MM.1S (cell line): ENCODE measurements at regions not wholly inside any gene's neighbourhood (a gene's known extent, or its start where the extent isn't known, plus 50 kb on each side); places are given as distances from the start of the nearest gene placed in this dataset.

Experiments
- DNase-seq: peaks from one replicate; pipeline ENCODE4 v3.0.0-alpha.2; 2015
- H2AFZ ChIP-seq: fragments of 300-600 bp; sonication (generic); 2 replicates; pipeline ENCODE4 v1.6.0; 2016; ENCODE audit warnings: antibody characterized with exemption, low read length
- H3F3A ChIP-seq: fragments of 300-600 bp; sonication (generic); 2 replicates; pipeline ENCODE4 v1.6.1; 2016; ENCODE audit warnings: mild to moderate bottlenecking, antibody characterized with exemption, low read length, moderate library complexity, mixed read lengths; ENCODE audit not compliant: insufficient read depth
- H3K27ac ChIP-seq: fragments of 300-600 bp; sonication (generic); 2 replicates; pipeline ENCODE4 v1.5.1; 2016; ENCODE audit warnings: mild to moderate bottlenecking, low read length
- H3K27me3 ChIP-seq: fragments of 300-600 bp; sonication (generic); replicated peaks from 2 replicates; pipeline ENCODE4 v1.6.0; 2016; ENCODE audit warnings: low read length; ENCODE audit not compliant: insufficient read depth
- H3K36me3 ChIP-seq: fragments of 300-600 bp; sonication (generic); replicated peaks from 2 replicates; pipeline ENCODE4 v1.6.1; 2016; ENCODE audit warnings: mild to moderate bottlenecking, low read length, mixed read lengths; ENCODE audit not compliant: insufficient read depth
- H3K4me1 ChIP-seq: fragments of 300-600 bp; sonication (generic); 2 replicates; pipeline ENCODE4 v1.6.1; 2016; ENCODE audit warnings: low read length, mixed read lengths
- H3K4me2 ChIP-seq: fragments of 300-600 bp; sonication (generic); 2 replicates; pipeline ENCODE4 v1.6.0; 2016; ENCODE audit warnings: low read depth, low read length
- H3K4me3 ChIP-seq: fragments of 300-600 bp; sonication (generic); 2 replicates; pipeline ENCODE4 v1.5.1; 2016; ENCODE audit warnings: low read length, mixed read lengths
- H3K79me2 ChIP-seq: fragments of 300-600 bp; sonication (generic); 2 replicates; pipeline ENCODE4 v1.6.1; 2016; ENCODE audit warnings: mixed run types, low read length, mixed read lengths
- H3K9ac ChIP-seq: fragments of 300-600 bp; sonication (generic); 2 replicates; pipeline ENCODE4 v1.6.1; 2016; ENCODE audit warnings: low read length, mixed read lengths
- H3K9me2 ChIP-seq: fragments of 300-600 bp; sonication (generic); replicated peaks from 2 replicates; pipeline ENCODE4 v1.6.1; 2016; ENCODE audit warnings: mild to moderate bottlenecking, low read length, mixed read lengths; ENCODE audit not compliant: insufficient read depth
- H3K9me3 ChIP-seq: fragments of 300-600 bp; sonication (generic); replicated peaks from 2 replicates; pipeline ENCODE4 v1.6.1; 2016; ENCODE audit warnings: mild to moderate bottlenecking, low read length, mixed read lengths; ENCODE audit not compliant: insufficient read depth
- H4K20me1 ChIP-seq: fragments of 300-600 bp; sonication (generic); 2 replicates; pipeline ENCODE4 v1.6.1; 2016; ENCODE audit warnings: mild to moderate bottlenecking, low read length, moderate library complexity, mixed read lengths; ENCODE audit not compliant: insufficient read depth
- EZH2 ChIP-seq: fragments of 300-600 bp; sonication (generic); optimal IDR thresholded peaks from 2 replicates; pipeline ENCODE3; 2017; ENCODE audit warnings: low read depth, mild to moderate bottlenecking, antibody characterized with exemption, low read length, mixed read lengths
- EZH2phosphoT487 ChIP-seq: fragments of 300-600 bp; sonication (generic); IDR thresholded peaks from 2 replicates; pipeline ENCODE4 v1.6.1; 2018; ENCODE audit warnings: antibody characterized with exemption, low read length
- TF ChIP-seq, protein P1 (sequence below): fragments of 300-600 bp; sonication (generic); IDR thresholded peaks from 2 replicates; pipeline ENCODE4 v1.5.1; 2016; ENCODE audit warnings: antibody characterized with exemption, low read length, mixed read lengths

DNA sequence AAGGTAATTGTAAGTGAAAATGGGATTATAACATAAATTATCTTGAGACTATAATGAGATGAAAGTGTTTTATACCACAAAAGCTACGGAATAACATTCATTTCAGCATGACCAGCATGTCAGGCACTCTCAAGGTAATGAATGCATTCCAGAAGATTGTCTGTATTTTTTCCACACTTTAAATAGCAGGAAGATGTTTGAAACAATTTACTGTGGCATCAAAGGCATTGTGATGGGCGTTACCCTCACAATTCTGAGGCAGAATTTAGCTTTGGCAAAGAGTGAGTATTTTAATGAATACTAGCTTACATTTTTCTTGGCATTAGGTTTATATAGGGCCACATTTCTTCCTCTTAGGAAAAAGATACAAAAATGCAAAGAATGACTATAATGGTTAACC, 627.2 kb downstream of the BCKDHB start:
- Histone ChIP-seq H3K27me3 (no peaks in the 10 kb centered on the region), H3K27ac (no peak overlapping the region), H3K4me3 (no peak overlapping the region), H4K20me1 (no peaks in the 10 kb centered on the region), H3K9me3 (no peaks in the 10 kb centered on the region), H3K36me3 (no peaks in the 10 kb centered on the region), H3K4me2 (no peak overlapping the region), H3K9ac (no peak overlapping the region), H2AFZ (no peak overlapping the region), H3K4me1 (no peaks in the 10 kb centered on the region), H3K9me2 (no peaks in the 10 kb centered on the region), H3F3A (no peaks in the 10 kb centered on the region), H3K79me2 (no peaks in the 10 kb centered on the region)
- TF ChIP-seq EZH2phosphoT487, result no peak
- TF ChIP-seq, protein P1, sequence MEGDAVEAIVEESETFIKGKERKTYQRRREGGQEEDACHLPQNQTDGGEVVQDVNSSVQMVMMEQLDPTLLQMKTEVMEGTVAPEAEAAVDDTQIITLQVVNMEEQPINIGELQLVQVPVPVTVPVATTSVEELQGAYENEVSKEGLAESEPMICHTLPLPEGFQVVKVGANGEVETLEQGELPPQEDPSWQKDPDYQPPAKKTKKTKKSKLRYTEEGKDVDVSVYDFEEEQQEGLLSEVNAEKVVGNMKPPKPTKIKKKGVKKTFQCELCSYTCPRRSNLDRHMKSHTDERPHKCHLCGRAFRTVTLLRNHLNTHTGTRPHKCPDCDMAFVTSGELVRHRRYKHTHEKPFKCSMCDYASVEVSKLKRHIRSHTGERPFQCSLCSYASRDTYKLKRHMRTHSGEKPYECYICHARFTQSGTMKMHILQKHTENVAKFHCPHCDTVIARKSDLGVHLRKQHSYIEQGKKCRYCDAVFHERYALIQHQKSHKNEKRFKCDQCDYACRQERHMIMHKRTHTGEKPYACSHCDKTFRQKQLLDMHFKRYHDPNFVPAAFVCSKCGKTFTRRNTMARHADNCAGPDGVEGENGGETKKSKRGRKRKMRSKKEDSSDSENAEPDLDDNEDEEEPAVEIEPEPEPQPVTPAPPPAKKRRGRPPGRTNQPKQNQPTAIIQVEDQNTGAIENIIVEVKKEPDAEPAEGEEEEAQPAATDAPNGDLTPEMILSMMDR, result no peak
- no peak for TF ChIP-seq EZH2
- DNase-seq, result no peak

DNA sequence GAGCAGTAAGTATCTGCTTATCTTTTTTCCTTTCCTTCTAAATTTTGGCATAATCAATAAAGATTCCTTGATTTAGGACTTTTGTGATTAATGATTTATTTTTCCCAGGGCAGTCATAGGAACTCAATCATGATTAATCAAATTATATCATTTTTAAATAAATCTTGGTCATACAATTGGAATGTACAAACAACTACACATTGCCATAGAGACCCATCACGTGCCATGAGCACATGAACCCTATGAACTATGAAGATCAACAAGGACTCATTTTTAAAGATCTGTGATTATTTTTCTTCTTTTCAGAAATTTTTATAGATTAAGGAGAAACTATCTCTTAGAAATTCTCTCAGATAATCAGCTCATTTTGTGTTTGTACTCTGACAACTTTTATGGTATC, 622.4 kb downstream of the BCKDHB start:
- TF ChIP-seq, protein P1, result no peak
- no peak for TF ChIP-seq EZH2phosphoT487
- TF ChIP-seq EZH2, result no peak
- Histone ChIP-seq H3K9me2 (no peaks in the 10 kb centered on the region), H3K9ac (no peak overlapping the region), H3F3A (peaks cover 8% of the 10 kb centered on the region), H3K4me2 (no peak overlapping the region), H4K20me1 (no peaks in the 10 kb centered on the region), H3K79me2 (no peaks in the 10 kb centered on the region), H3K9me3 (no peaks in the 10 kb centered on the region), H3K36me3 (no peaks in the 10 kb centered on the region), H3K4me1 (peaks cover 17% of the 10 kb centered on the region), H3K27ac (no peak overlapping the region), H2AFZ (no peak overlapping the region), H3K4me3 (no peak overlapping the region), H3K27me3 (no peaks in the 10 kb centered on the region)
- DNase-seq, result no peak

DNA sequence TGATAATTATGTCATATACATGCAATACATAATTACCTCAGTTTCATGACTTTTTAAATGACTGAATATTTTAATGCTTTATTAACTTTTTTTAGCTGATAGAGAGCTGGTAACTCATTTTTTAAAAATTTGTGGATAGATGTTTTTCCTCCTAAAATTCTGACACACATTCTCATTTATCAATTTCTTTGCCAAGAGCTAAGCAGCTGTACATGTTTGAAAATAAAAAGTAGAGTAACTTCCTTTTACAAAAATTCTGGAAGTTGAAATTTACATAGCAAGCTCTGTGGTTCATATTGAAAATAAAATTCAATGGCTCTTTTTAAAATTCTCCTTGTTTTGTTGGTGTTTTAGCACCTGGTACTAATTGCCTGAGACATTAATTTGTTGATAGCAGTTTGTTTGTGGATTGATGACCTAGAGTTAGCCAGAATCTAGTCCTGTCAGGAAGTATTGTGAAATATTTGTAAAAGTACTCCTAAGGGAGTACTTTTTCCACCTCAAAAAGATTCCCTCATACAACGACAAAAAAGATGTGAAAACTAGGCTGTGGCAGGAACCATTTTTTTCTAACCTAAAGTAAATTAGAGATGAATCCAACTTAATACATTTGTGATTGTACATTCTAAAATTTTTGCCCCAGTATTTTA, 621.8 kb downstream of the BCKDHB start:
- peaks cover 8% of the 10 kb centered on the region for H3F3A ChIP-seq
- no peak for DNase-seq
- H3K4me1 ChIP-seq, result peaks cover 17% of the 10 kb centered on the region
- no peak overlapping the region for H3K27ac ChIP-seq
- no peak overlapping the region for H2AFZ ChIP-seq
- H3K4me3 ChIP-seq, result no peak overlapping the region
- H4K20me1 ChIP-seq, result no peaks in the 10 kb centered on the region
- no peaks in the 10 kb centered on the region for H3K27me3 ChIP-seq
- TF ChIP-seq, protein P1, result no peak
- no peak for TF ChIP-seq EZH2phosphoT487
- TF ChIP-seq EZH2, result no peak
- H3K9ac ChIP-seq, result no peak overlapping the region
- no peaks in the 10 kb centered on the region for H3K79me2 ChIP-seq
- no peaks in the 10 kb centered on the region for H3K36me3 ChIP-seq
- no peaks in the 10 kb centered on the region for H3K9me2 ChIP-seq
- no peaks in the 10 kb centered on the region for H3K9me3 ChIP-seq
- no peak overlapping the region for H3K4me2 ChIP-seq
